SK-N-SH treated with all-trans-retinoic acid at 6 μM for 48 hours (cell line): ENCODE measurements at regions not wholly inside any gene's neighbourhood (a gene's known extent, or its start where the extent isn't known, plus 50 kb on each side); places are given as distances from the start of the nearest gene placed in this dataset.

ENCODE experiments used
- ATAC-seq: fragments of 200-7000 bp; cut with Tn5 transposase; 3 replicates; pipeline ENCODE4 v1.9.1; 2020; ENCODE audit warnings: mild to moderate bottlenecking, moderate library complexity
- ARNTL ChIP-seq: fragments of 450-650 bp; formaldehyde crosslinking; IDR thresholded peaks from 2 replicates; pipeline ENCODE4 v1.5.0; 2020; ENCODE audit warnings: low read depth, mild to moderate bottlenecking, moderate library complexity, borderline replicate concordance
- BACH2 ChIP-seq: fragments of 250-450 bp; sonication (Bioruptor Pico); IDR thresholded peaks from 2 replicates; pipeline ENCODE4 v1.9.0; 2021; ENCODE audit warnings: mild to moderate bottlenecking, borderline replicate concordance
- CSDC2 ChIP-seq: fragments of 250-450 bp; sonication (Bioruptor Pico); IDR thresholded peaks from 2 replicates; pipeline ENCODE4 v1.5.0; 2020; ENCODE audit warnings: mild to moderate bottlenecking, moderate library complexity
- GLIS3 ChIP-seq: fragments of 250-450 bp; sonication (Bioruptor Pico); IDR thresholded peaks from 2 replicates; pipeline ENCODE4 v1.5.0; 2020; ENCODE audit warnings: mild to moderate bottlenecking, moderate library complexity
- ISL1 ChIP-seq: fragments of 250-450 bp; sonication (Bioruptor Pico); IDR thresholded peaks from 2 replicates; pipeline ENCODE4 v2.1.2; 2022; ENCODE audit warnings: mild to moderate bottlenecking, moderate library complexity
- OSR1 ChIP-seq: fragments of 250-450 bp; sonication (Bioruptor Pico); IDR thresholded peaks from 2 replicates; pipeline ENCODE4 v1.8.0; 2022; ENCODE audit warnings: moderate library complexity, mild to moderate bottlenecking, inconsistent platforms
- PPARA ChIP-seq: fragments of 250-450 bp; sonication (Bioruptor Pico); IDR thresholded peaks from 2 replicates; pipeline ENCODE4 v1.5.0; 2020; ENCODE audit warnings: mild to moderate bottlenecking, borderline replicate concordance
- SNAI2 ChIP-seq: fragments of 250-450 bp; sonication (Bioruptor Pico); IDR thresholded peaks from 2 replicates; pipeline ENCODE4 v1.5.0; 2020; ENCODE audit warnings: mild to moderate bottlenecking, moderate library complexity
- TCF4 ChIP-seq: fragments of 250-450 bp; sonication (Bioruptor Pico); IDR thresholded peaks from 2 replicates; pipeline ENCODE4 v1.8.0; 2021; ENCODE audit warnings: mild to moderate bottlenecking, moderate library complexity, borderline replicate concordance
- TOX ChIP-seq: fragments of 250-450 bp; sonication (Bioruptor Pico); IDR thresholded peaks from 2 replicates; pipeline ENCODE4 v1.8.0; 2021; ENCODE audit warnings: mild to moderate bottlenecking, moderate library complexity, borderline replicate concordance
- ZFP3 ChIP-seq: fragments of 250-450 bp; sonication (Bioruptor Pico); IDR thresholded peaks from 2 replicates; pipeline ENCODE4 v1.5.0; 2020; ENCODE audit warnings: mild to moderate bottlenecking, moderate library complexity
- ZFP30 ChIP-seq: fragments of 450-650 bp; formaldehyde crosslinking; IDR thresholded peaks from 2 replicates; pipeline ENCODE4 v1.5.0; 2022; ENCODE audit warnings: mild to moderate bottlenecking, moderate library complexity
- ZNF565 ChIP-seq: fragments of 450-650 bp; formaldehyde crosslinking; conservative IDR thresholded peaks from 2 replicates; pipeline ENCODE4 v1.5.0; 2020; ENCODE audit warnings: low read depth, mild to moderate bottlenecking, moderate library complexity
- ZNF70 ChIP-seq: fragments of 450-650 bp; formaldehyde crosslinking; IDR thresholded peaks from 2 replicates; pipeline ENCODE4 v1.5.0; 2020; ENCODE audit warnings: mild to moderate bottlenecking, moderate library complexity
- ZNF8 ChIP-seq: fragments of 450-650 bp; formaldehyde crosslinking; IDR thresholded peaks from 2 replicates; pipeline ENCODE4 v1.5.0; 2020; ENCODE audit warnings: mild to moderate bottlenecking, moderate library complexity
- TF ChIP-seq, protein P1 (sequence below): fragments of 250-450 bp; sonication (Bioruptor Pico); IDR thresholded peaks from 2 replicates; pipeline ENCODE4 v1.5.0; 2020; ENCODE audit warnings: mild to moderate bottlenecking, moderate library complexity
- TF ChIP-seq, protein P2 (sequence below): fragments of 250-450 bp; sonication (Bioruptor Pico); IDR thresholded peaks from 2 replicates; pipeline ENCODE4 v1.5.1; 2021; ENCODE audit warnings: mild to moderate bottlenecking, moderate library complexity
- TF ChIP-seq, protein P3 (sequence below): fragments of 250-450 bp; sonication (Bioruptor Pico); IDR thresholded peaks from 2 replicates; pipeline ENCODE4 v1.5.1; 2020; ENCODE audit warnings: low read depth, mild to moderate bottlenecking, moderate library complexity
- TF ChIP-seq, protein P4 (sequence below): fragments of 250-450 bp; sonication (Bioruptor Pico); IDR thresholded peaks from 2 replicates; pipeline ENCODE4 v1.8.0; 2020; ENCODE audit warnings: mild to moderate bottlenecking, moderate library complexity, borderline replicate concordance
- TF ChIP-seq, protein P5 (sequence below): fragments of 250-450 bp; sonication (Bioruptor Pico); IDR thresholded peaks from 2 replicates; pipeline ENCODE4 v1.8.0; 2021; ENCODE audit warnings: low read depth, mild to moderate bottlenecking, moderate library complexity, borderline replicate concordance

DNA sequence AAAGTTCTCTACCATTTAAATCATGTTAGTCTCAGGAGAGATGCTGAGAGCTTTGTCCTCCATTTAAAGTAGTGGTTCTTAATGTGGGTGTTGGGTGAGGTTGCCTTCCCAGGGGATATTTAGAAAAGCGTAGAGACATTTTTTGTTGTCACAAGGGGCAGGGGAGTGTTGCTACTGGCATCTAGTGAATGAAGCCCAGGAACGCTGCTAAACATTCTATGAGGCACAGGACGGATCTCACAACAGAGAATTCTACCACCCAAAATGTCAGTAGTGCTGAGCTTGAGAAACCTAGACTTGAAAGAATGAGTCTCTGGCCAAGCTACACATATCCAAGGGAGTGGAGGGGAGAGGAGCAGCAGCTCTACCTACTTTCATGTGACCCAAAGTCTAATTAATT lies 60.7 kb upstream of the CTNNB1 start:
- no peak for ATAC-seq
- no peak for TF ChIP-seq ZNF565 (CRISPR knock-in tag)
- TF ChIP-seq TCF4 (CRISPR knock-in tag): no peak
- TF ChIP-seq ZFP30 (CRISPR knock-in tag): no peak
- TF ChIP-seq OSR1: no peak
- TF ChIP-seq, protein P1, sequence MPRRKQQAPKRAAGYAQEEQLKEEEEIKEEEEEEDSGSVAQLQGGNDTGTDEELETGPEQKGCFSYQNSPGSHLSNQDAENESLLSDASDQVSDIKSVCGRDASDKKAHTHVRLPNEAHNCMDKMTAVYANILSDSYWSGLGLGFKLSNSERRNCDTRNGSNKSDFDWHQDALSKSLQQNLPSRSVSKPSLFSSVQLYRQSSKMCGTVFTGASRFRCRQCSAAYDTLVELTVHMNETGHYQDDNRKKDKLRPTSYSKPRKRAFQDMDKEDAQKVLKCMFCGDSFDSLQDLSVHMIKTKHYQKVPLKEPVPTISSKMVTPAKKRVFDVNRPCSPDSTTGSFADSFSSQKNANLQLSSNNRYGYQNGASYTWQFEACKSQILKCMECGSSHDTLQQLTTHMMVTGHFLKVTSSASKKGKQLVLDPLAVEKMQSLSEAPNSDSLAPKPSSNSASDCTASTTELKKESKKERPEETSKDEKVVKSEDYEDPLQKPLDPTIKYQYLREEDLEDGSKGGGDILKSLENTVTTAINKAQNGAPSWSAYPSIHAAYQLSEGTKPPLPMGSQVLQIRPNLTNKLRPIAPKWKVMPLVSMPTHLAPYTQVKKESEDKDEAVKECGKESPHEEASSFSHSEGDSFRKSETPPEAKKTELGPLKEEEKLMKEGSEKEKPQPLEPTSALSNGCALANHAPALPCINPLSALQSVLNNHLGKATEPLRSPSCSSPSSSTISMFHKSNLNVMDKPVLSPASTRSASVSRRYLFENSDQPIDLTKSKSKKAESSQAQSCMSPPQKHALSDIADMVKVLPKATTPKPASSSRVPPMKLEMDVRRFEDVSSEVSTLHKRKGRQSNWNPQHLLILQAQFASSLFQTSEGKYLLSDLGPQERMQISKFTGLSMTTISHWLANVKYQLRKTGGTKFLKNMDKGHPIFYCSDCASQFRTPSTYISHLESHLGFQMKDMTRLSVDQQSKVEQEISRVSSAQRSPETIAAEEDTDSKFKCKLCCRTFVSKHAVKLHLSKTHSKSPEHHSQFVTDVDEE (CRISPR knock-in tag): no peak
- TF ChIP-seq ZNF70: no peak
- TF ChIP-seq, protein P2, sequence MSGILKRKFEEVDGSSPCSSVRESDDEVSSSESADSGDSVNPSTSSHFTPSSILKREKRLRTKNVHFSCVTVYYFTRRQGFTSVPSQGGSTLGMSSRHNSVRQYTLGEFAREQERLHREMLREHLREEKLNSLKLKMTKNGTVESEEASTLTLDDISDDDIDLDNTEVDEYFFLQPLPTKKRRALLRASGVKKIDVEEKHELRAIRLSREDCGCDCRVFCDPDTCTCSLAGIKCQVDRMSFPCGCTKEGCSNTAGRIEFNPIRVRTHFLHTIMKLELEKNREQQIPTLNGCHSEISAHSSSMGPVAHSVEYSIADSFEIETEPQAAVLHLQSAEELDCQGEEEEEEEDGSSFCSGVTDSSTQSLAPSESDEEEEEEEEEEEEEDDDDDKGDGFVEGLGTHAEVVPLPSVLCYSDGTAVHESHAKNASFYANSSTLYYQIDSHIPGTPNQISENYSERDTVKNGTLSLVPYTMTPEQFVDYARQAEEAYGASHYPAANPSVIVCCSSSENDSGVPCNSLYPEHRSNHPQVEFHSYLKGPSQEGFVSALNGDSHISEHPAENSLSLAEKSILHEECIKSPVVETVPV (CRISPR knock-in tag): no peak
- TF ChIP-seq, protein P3, sequence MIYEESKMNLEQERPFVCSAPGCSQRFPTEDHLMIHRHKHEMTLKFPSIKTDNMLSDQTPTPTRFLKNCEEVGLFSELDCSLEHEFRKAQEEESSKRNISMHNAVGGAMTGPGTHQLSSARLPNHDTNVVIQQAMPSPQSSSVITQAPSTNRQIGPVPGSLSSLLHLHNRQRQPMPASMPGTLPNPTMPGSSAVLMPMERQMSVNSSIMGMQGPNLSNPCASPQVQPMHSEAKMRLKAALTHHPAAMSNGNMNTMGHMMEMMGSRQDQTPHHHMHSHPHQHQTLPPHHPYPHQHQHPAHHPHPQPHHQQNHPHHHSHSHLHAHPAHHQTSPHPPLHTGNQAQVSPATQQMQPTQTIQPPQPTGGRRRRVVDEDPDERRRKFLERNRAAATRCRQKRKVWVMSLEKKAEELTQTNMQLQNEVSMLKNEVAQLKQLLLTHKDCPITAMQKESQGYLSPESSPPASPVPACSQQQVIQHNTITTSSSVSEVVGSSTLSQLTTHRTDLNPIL (CRISPR knock-in tag): no peak
- no peak for TF ChIP-seq SNAI2
- TF ChIP-seq TOX (CRISPR knock-in tag): no peak
- no peak for TF ChIP-seq GLIS3 (CRISPR knock-in tag)
- TF ChIP-seq, all 23 proteins: peak for 0

DNA sequence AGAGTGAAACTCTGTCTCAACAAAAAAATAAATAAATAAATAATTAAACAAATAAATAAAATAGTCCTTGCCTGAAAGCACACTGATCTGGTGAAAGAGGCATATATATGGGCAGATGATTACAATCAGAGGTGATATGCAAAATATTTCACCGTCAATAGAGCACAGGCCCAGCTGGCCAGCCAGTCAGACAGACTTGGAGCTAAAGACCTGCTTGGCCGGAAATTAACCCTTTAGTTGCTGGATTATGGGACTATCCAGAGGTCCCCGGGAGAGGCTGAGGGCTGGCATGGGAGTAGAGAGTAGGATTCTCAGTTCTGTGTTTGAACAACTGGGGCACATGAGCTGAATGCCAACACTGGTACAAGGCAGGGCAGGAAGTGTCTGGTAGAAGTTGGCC lies 59.1 kb upstream of the CTNNB1 start:
- no peak for ATAC-seq
- no peak for TF ChIP-seq ZNF70
- TF ChIP-seq TOX (CRISPR knock-in tag): no peak
- TF ChIP-seq, protein P2 (CRISPR knock-in tag): no peak
- no peak for TF ChIP-seq PPARA (CRISPR knock-in tag)
- TF ChIP-seq ZNF8: no peak
- no peak for TF ChIP-seq GLIS3 (CRISPR knock-in tag)
- TF ChIP-seq TCF4 (CRISPR knock-in tag): no peak
- TF ChIP-seq SNAI2: no peak
- TF ChIP-seq ZFP30 (CRISPR knock-in tag): no peak
- no peak for TF ChIP-seq BACH2
- TF ChIP-seq, protein P4, sequence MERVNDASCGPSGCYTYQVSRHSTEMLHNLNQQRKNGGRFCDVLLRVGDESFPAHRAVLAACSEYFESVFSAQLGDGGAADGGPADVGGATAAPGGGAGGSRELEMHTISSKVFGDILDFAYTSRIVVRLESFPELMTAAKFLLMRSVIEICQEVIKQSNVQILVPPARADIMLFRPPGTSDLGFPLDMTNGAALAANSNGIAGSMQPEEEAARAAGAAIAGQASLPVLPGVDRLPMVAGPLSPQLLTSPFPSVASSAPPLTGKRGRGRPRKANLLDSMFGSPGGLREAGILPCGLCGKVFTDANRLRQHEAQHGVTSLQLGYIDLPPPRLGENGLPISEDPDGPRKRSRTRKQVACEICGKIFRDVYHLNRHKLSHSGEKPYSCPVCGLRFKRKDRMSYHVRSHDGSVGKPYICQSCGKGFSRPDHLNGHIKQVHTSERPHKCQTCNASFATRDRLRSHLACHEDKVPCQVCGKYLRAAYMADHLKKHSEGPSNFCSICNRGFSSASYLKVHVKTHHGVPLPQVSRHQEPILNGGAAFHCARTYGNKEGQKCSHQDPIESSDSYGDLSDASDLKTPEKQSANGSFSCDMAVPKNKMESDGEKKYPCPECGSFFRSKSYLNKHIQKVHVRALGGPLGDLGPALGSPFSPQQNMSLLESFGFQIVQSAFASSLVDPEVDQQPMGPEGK (CRISPR knock-in tag): no peak
- TF ChIP-seq CSDC2 (CRISPR knock-in tag): no peak
- TF ChIP-seq, protein P5, sequence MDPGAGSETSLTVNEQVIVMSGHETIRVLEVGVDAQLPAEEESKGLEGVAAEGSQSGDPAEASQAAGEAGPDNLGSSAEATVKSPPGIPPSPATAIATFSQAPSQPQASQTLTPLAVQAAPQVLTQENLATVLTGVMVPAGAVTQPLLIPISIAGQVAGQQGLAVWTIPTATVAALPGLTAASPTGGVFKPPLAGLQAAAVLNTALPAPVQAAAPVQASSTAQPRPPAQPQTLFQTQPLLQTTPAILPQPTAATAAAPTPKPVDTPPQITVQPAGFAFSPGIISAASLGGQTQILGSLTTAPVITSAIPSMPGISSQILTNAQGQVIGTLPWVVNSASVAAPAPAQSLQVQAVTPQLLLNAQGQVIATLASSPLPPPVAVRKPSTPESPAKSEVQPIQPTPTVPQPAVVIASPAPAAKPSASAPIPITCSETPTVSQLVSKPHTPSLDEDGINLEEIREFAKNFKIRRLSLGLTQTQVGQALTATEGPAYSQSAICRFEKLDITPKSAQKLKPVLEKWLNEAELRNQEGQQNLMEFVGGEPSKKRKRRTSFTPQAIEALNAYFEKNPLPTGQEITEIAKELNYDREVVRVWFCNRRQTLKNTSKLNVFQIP (CRISPR knock-in tag): no peak
- no peak for TF ChIP-seq ZFP3
- TF ChIP-seq ARNTL: no peak
- TF ChIP-seq ZNF565 (CRISPR knock-in tag): no peak
- no peak for TF ChIP-seq ISL1 (CRISPR knock-in tag)
